K562 (cell line): ENCODE measurements at regions not wholly inside any gene's neighbourhood (a gene's known extent, or its start where the extent isn't known, plus 50 kb on each side); places are given as distances from the start of the nearest gene placed in this dataset.

Experiments used
- ATF6 ChIP-seq: sonication (generic); formaldehyde crosslinking; IDR thresholded peaks from 2 replicates; pipeline ENCODE4 v1.4.0; 2020; ENCODE audit warnings: mild to moderate bottlenecking, missing genetic modification reagents
- BCL6 ChIP-seq: fragments of 250-450 bp; sonication (Bioruptor Pico); IDR thresholded peaks from 2 replicates; pipeline ENCODE4 v1.4.0; 2020
- CC2D1A ChIP-seq: fragments of 450-650 bp; IDR thresholded peaks from 2 replicates; pipeline ENCODE4 v1.6.1; 2017; ENCODE audit warnings: mild to moderate bottlenecking
- CREB3 ChIP-seq: fragments of 450-650 bp; conservative IDR thresholded peaks from 2 replicates; pipeline ENCODE4 v1.6.1; 2016; ENCODE audit warnings: missing genetic modification characterization, low read depth, mild to moderate bottlenecking, missing compliant biosample characterization, moderate library complexity
- CTCFL ChIP-seq: IDR thresholded peaks from 2 replicates; pipeline ENCODE4 v1.6.1; 2011; ENCODE audit warnings: borderline replicate concordance, low read depth, mild to moderate bottlenecking, moderate library complexity, low read length; ENCODE audit not compliant: insufficient read depth, poor library complexity, severe bottlenecking
- HNRNPK ChIP-seq: fragments of 200-400 bp; formaldehyde crosslinking; IDR thresholded peaks from one replicate; pipeline ENCODE4 v1.6.1; 2018; ENCODE audit warnings: mild to moderate bottlenecking, low read depth, low read length; ENCODE audit not compliant: poor library complexity, severe bottlenecking
- MLLT1 ChIP-seq, 2 experiments: fragments of 450-650 bp; IDR thresholded peaks; 2 replicates each; pipeline ENCODE4 v1.6.1; 2016
- PHF21A ChIP-seq: fragments of 450-650 bp; IDR thresholded peaks from 2 replicates; pipeline ENCODE4 v1.6.1; 2017; ENCODE audit warnings: low read depth, borderline replicate concordance
- RUNX1 ChIP-seq: sonication (generic); IDR thresholded peaks from 2 replicates; pipeline ENCODE4 v1.6.1; 2016; ENCODE audit warnings: antibody characterized with exemption, low read depth
- TFE3 ChIP-seq: fragments of 450-650 bp; formaldehyde crosslinking; IDR thresholded peaks from 2 replicates; pipeline ENCODE4 v1.4.0; 2020; ENCODE audit warnings: mild to moderate bottlenecking, mixed read lengths
- ZBTB33 ChIP-seq: sonication (generic); formaldehyde crosslinking; IDR thresholded peaks from 2 replicates; pipeline ENCODE4 v1.8.1; 2023; ENCODE audit warnings: mild to moderate bottlenecking, missing genetic modification reagents
- ZNF583 ChIP-seq: fragments of 250-450 bp; sonication (Bioruptor Pico); IDR thresholded peaks from 2 replicates; pipeline ENCODE4 v1.4.0; 2020
- ZNF740 ChIP-seq, 3 experiments: fragments of 200-800 bp in 1 of 3; sonication (Bioruptor generic) in 1 of 3; sonication (generic) in 1 of 3; formaldehyde crosslinking in 1 of 3; IDR thresholded peaks; 2 replicates each; pipeline versions ENCODE4 v1.6.1 to v1.8.0; 2016 to 2022; ENCODE audit warnings: mild to moderate bottlenecking in 2 of 3, missing compliant biosample characterization in 2 of 3, missing genetic modification characterization in 2 of 3, missing genetic modification reagents in 1 of 3

GRCh38 chr1:30085811-30086770, 637.3 kb downstream of the MATN1 start (continued):
- TF ChIP-seq ZNF583 (CRISPR knock-in tag) (no peak), ZNF740 (CRISPR knock-in tag; IDR thresholded peaks at IDR 0.05) (no peak), ZNF740 (tag; IDR thresholded peaks at IDR 0.05) (no peak), HNRNPK (peak; percentile 87), ZBTB33 (no peak), BCL6 (CRISPR knock-in tag) (no peak), RUNX1 (no peak), MLLT1 (IDR thresholded peaks at IDR 0.05) (0 out of 4 replicates have a peak, but pooled peaks of 1 of the 2 experiments have one; percentile 24), CREB3 (no peak), PHF21A (no peak), ATF6 (CRISPR knock-in tag) (no peak), CTCFL (peak; percentile 81), TFE3 (CRISPR knock-in tag) (no peak), CC2D1A (peak; percentile 42; the same call in 1 of the 2 replicates)
